GM03348 (cell line): ENCODE measurements at regions not wholly inside any gene's neighbourhood (a gene's known extent, or its start where the extent isn't known, plus 50 kb on each side); places are given as distances from the start of the nearest gene placed in this dataset.
"Not testable (repeated sequence)": the region's sequence is repeated elsewhere in the genome, so short reads cannot be mapped to it uniquely, and the experiment has no call there.

Experiments
- DNase-seq: peaks from one replicate; pipeline ENCODE4 v3.0.0; 2012; ENCODE audit warnings: low spot score

- DNase-seq: no peak
Measured at GRCh38 chr22:48493733-48494132, 1333.9 kb downstream of the BRD1 start.

- DNase-seq: peak; percentile 92
Measured at GRCh38 chr22:48492366-48493320, 1335.0 kb downstream of the BRD1 start.

GRCh38 chr22:48491451-48491941 lies 1336.2 kb downstream of the BRD1 start:
- peak; percentile 44 for DNase-seq

- peak; percentile 58 for DNase-seq
Measured at GRCh38 chr22:48490500-48491411, 1336.9 kb downstream of the BRD1 start.

GRCh38 chr22:48489551-48490499 lies 1337.8 kb downstream of the BRD1 start:
- DNase-seq: peak; percentile 85

- peak; percentile 83 for DNase-seq
Measured at GRCh38 chr22:48488611-48489511, 1338.8 kb downstream of the BRD1 start.

GRCh38 chr22:48488149-48488551 lies 1339.5 kb downstream of the BRD1 start:
- DNase-seq: peak; percentile 50

- no peak for DNase-seq
Measured at GRCh38 chr22:48486558-48486957, 1341.1 kb downstream of the BRD1 start.

- DNase-seq: no peak
Measured at GRCh38 chr22:48486134-48486532, 1341.5 kb downstream of the BRD1 start.

GRCh38 chr22:48485149-48486133 lies 1342.2 kb downstream of the BRD1 start:
- no peak for DNase-seq

GRCh38 chr22:48483764-48484528 lies 1343.7 kb downstream of the BRD1 start:
- no peak for DNase-seq

- no peak for DNase-seq
Measured at GRCh38 chr22:48482771-48483170, 1344.9 kb downstream of the BRD1 start.

- DNase-seq: not testable (repeated sequence)
Measured at GRCh38 chr22:48482198-48482597, 1345.5 kb downstream of the BRD1 start.

GRCh38 chr22:48481748-48482147 lies 1345.9 kb downstream of the BRD1 start:
- DNase-seq: no peak

- DNase-seq: no peak
Measured at GRCh38 chr22:48478529-48479265, 1349.0 kb downstream of the BRD1 start.

GRCh38 chr22:48478124-48478523 lies 1349.5 kb downstream of the BRD1 start:
- DNase-seq: no peak

- DNase-seq: no peak
Measured at GRCh38 chr22:48477031-48477721, 1350.5 kb downstream of the BRD1 start.
